Fibroblast of mammary gland (primary cell): ENCODE measurements at regions not wholly inside any gene's neighbourhood (a gene's known extent, or its start where the extent isn't known, plus 50 kb on each side); places are given as distances from the start of the nearest gene placed in this dataset.
A peak's percentile ranks its signal among the peaks of the same experiment; 100 is the strongest.

Experiments used
- DNase-seq: peaks from one replicate; pipeline ENCODE4 v3.0.0-alpha.2; 2010; ENCODE audit warnings: low read depth
- H3K4me3 ChIP-seq: 2 replicates; pipeline ENCODE4 v1.5.1; 2011; ENCODE audit warnings: low read depth, mild to moderate bottlenecking, low read length, moderate library complexity; ENCODE audit not compliant: control insufficient read depth
- CTCF ChIP-seq: conservative IDR thresholded peaks from 2 replicates; pipeline ENCODE4 v1.5.1; 2011; ENCODE audit warnings: low read depth, low read length, inconsistent platforms; ENCODE audit not compliant: control insufficient read depth, insufficient read depth

- no peak for TF ChIP-seq CTCF
- no peak overlapping the region for H3K4me3 ChIP-seq
- DNase-seq = no peak
Observed at GRCh38 chr21:34018185-34018584, 55.2 kb upstream of the MRPS6 start.

- TF ChIP-seq CTCF = no peak
- no peak overlapping the region for H3K4me3 ChIP-seq
- DNase-seq = no peak
Observed at GRCh38 chr21:34017039-34017961, 56.1 kb upstream of the MRPS6 start.

GRCh38 chr21:34012640-34013039 is 60.7 kb upstream of the MRPS6 start:
- TF ChIP-seq CTCF = no peak
- no peak for DNase-seq

GRCh38 chr21:34011660-34012059 is 61.7 kb upstream of the MRPS6 start:
- no peak overlapping the region for H3K4me3 ChIP-seq
- no peak for TF ChIP-seq CTCF
- no peak for DNase-seq

More at GRCh38 chr21:34012640-34013039, 60.7 kb upstream of the MRPS6 start:
- H3K4me3 ChIP-seq = no peak overlapping the region

GRCh38 chr21:34009193-34009592 is 64.2 kb upstream of the MRPS6 start:
- TF ChIP-seq CTCF = no peak
- no peak overlapping the region for H3K4me3 ChIP-seq
- no peak for DNase-seq

GRCh38 chr21:34008618-34009017 is 64.8 kb upstream of the MRPS6 start:
- no peak for TF ChIP-seq CTCF
- DNase-seq = peak; percentile 52
- H3K4me3 ChIP-seq = no peak overlapping the region
